ENCODE measurements at regions not wholly inside any gene's neighbourhood (a gene's known extent, or its start where the extent isn't known, plus 50 kb on each side); places are given as distances from the start of the nearest gene placed in this dataset.
"Not testable (repeated sequence)": the region's sequence is repeated elsewhere in the genome, so short reads cannot be mapped to it uniquely, and the experiment has no call there.

GRCh38 chr2:65754219-65754618 is 321.8 kb upstream of the SPRED2 start:
- peaks cover 5% of the 10 kb centered on the region for H3K36me3 Mint-ChIP-seq (ENCODE audit: low read depth)
- no peak overlapping the region for H3K27ac Mint-ChIP-seq (ENCODE audit: unreplicated experiment)
- TF ChIP-seq, protein P1, sequence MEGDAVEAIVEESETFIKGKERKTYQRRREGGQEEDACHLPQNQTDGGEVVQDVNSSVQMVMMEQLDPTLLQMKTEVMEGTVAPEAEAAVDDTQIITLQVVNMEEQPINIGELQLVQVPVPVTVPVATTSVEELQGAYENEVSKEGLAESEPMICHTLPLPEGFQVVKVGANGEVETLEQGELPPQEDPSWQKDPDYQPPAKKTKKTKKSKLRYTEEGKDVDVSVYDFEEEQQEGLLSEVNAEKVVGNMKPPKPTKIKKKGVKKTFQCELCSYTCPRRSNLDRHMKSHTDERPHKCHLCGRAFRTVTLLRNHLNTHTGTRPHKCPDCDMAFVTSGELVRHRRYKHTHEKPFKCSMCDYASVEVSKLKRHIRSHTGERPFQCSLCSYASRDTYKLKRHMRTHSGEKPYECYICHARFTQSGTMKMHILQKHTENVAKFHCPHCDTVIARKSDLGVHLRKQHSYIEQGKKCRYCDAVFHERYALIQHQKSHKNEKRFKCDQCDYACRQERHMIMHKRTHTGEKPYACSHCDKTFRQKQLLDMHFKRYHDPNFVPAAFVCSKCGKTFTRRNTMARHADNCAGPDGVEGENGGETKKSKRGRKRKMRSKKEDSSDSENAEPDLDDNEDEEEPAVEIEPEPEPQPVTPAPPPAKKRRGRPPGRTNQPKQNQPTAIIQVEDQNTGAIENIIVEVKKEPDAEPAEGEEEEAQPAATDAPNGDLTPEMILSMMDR (conservative IDR thresholded peaks at IDR 0.05) = no peak
- H3K27me3 Mint-ChIP-seq (ENCODE audit: low read depth) = no peaks in the 10 kb centered on the region
- peaks cover 7% of the 10 kb centered on the region for H3K9me3 Mint-ChIP-seq
- H3K4me1 Mint-ChIP-seq = peaks cover 5% of the 10 kb centered on the region
- no peak for DNase-seq (ENCODE audit: low read depth, low spot score)
- H3K4me3 Mint-ChIP-seq = no peak overlapping the region

DNA sequence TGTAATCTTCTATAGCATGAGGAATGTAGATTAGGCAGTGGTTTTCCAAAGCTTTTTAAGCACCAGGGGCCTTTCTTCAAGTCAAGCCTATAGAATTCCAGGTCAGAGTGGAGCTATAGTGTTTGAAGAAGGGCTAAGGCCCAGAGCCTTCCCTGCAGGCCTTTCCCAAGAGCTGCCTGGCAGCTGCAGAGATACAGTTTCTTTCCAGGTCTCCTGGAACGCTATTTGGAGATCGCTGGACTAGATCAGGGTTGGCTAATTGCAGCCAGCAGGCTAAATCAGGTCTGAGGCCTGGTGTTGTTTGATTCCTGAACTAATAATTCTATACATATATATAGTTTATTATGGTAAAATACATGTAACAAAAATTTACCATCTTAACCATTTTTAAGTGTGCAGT is 319.0 kb upstream of the SPRED2 start:
- TF ChIP-seq, protein P1 (conservative IDR thresholded peaks at IDR 0.05) = no peak
- H3K27ac Mint-ChIP-seq (ENCODE audit: unreplicated experiment) = no peak overlapping the region
- H3K27me3 Mint-ChIP-seq (ENCODE audit: low read depth) = no peaks in the 10 kb centered on the region
- peaks cover 9% of the 10 kb centered on the region for H3K4me1 Mint-ChIP-seq
- DNase-seq (ENCODE audit: low read depth, low spot score) = no peak
- H3K4me3 Mint-ChIP-seq = no peak overlapping the region
- peaks cover 5% of the 10 kb centered on the region for H3K9me3 Mint-ChIP-seq
- H3K36me3 Mint-ChIP-seq (ENCODE audit: low read depth) = peaks cover 5% of the 10 kb centered on the region

- no peak for DNase-seq (ENCODE audit: low read depth, low spot score)
- Mint-ChIP-seq H3K36me3 (ENCODE audit: low read depth) (no peaks in the 10 kb centered on the region), H3K27ac (ENCODE audit: unreplicated experiment) (no peak overlapping the region), H3K4me1 (peaks cover 16% of the 10 kb centered on the region), H3K9me3 (no peaks in the 10 kb centered on the region), H3K27me3 (ENCODE audit: low read depth) (no peaks in the 10 kb centered on the region), H3K4me3 (no peak overlapping the region)
- TF ChIP-seq, protein P1 (conservative IDR thresholded peaks at IDR 0.05) = no peak
These were observed 317.1 kb upstream of the SPRED2 start for GRCh38 chr2:65749545-65749944.

- not testable (repeated sequence) for H3K27ac Mint-ChIP-seq (ENCODE audit: unreplicated experiment); H3K9me3 Mint-ChIP-seq; H3K36me3 Mint-ChIP-seq (ENCODE audit: low read depth); DNase-seq (ENCODE audit: low read depth, low spot score); H3K27me3 Mint-ChIP-seq (ENCODE audit: low read depth); H3K4me3 Mint-ChIP-seq
- peaks cover 16% of the 10 kb centered on the region for H3K4me1 Mint-ChIP-seq
These were observed 315.5 kb upstream of the SPRED2 start for GRCh38 chr2:65747875-65748274.

- Mint-ChIP-seq H3K4me3 (no peak overlapping the region), H3K27ac (ENCODE audit: unreplicated experiment) (no peak overlapping the region), H3K27me3 (ENCODE audit: low read depth) (peaks cover 2% of the 10 kb centered on the region), H3K9me3 (peaks cover 2% of the 10 kb centered on the region), H3K4me1 (peaks cover 16% of the 10 kb centered on the region), H3K36me3 (ENCODE audit: low read depth) (no peaks in the 10 kb centered on the region)
- TF ChIP-seq, protein P1 (conservative IDR thresholded peaks at IDR 0.05) = no peak
- DNase-seq (ENCODE audit: low read depth, low spot score) = no peak
These were observed 314.7 kb upstream of the SPRED2 start for GRCh38 chr2:65746931-65747675.

DNA sequence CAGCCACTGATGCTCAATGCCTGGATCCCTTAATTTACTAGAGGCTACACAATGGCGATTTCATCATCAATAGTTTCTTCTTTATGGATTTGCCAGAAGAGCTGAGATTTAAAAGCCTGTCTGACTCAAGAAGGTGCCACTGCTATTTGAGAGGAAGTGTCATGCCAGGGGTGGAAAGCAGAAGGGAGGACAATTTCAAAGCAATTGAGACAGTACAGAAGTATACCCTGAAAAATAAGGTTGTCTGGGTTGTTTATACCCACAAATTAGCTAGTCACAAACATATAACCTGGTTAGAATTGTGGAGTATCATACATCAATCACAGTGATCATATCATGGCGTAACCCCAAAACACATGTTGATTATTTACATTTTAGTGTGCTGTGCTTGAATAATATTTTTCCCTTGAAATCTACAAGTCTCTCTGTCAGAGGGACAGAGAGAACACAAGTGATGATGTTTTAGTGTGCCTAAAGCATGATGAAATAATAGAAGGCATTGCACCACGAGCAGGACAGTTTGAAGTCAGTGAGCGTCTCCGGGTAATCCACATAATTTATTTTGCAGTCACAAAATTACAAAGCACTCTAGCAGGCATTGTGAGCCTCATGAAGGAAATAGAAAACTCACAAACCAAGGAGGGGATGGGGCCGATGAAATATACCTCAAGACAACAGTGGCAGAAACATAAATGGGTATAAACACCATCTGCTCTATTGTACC is 312.2 kb upstream of the SPRED2 start:
- Mint-ChIP-seq H3K4me3 (no peak overlapping the region), H3K9me3 (peaks cover 8% of the 10 kb centered on the region), H3K4me1 (peaks cover 14% of the 10 kb centered on the region), H3K27ac (ENCODE audit: unreplicated experiment) (no peak overlapping the region), H3K27me3 (ENCODE audit: low read depth) (peaks cover 5% of the 10 kb centered on the region), H3K36me3 (ENCODE audit: low read depth) (no peaks in the 10 kb centered on the region)
- TF ChIP-seq, protein P1 (conservative IDR thresholded peaks at IDR 0.05) = no peak
- DNase-seq (ENCODE audit: low read depth, low spot score) = no peak

Measured in neural crest cell (in vitro differentiated cells).